Adrenal gland (tissue), 9 donors: ENCODE measurements at regions not wholly inside any gene's neighbourhood (a gene's known extent, or its start where the extent isn't known, plus 50 kb on each side); places are given as distances from the start of the nearest gene placed in this dataset.

Source experiments
- DNase-seq, 7 donors: peaks; one replicate each; pipeline ENCODE4 v3.0.0-alpha.2; 2019 to 2020
- H3K27ac ChIP-seq, 5 donors: fragments of 200-600 bp; sonication (generic) in 4 of 5; 1 replicate in 3 of 5; 2 replicates in 2 of 5; pipeline versions ENCODE4 v1.5.1 to v1.8.0; 2016 to 2020; ENCODE audit warnings: mild to moderate bottlenecking in 1 of 5
- H3K27me3 ChIP-seq: fragments of 200-600 bp; 2 replicates; pipeline ENCODE4 v1.8.0; 2021
- H3K36me3 ChIP-seq, 2 donors: fragments of 200-600 bp; replicated peaks in 1 of 2; 1 replicate in 1 of 2; 2 replicates in 1 of 2; pipeline versions ENCODE4 v1.5.1 to v1.8.0; 2018 to 2022
- H3K4me1 ChIP-seq, 2 donors: fragments of 200-600 bp; replicated peaks in 1 of 2; 1 replicate in 1 of 2; 2 replicates in 1 of 2; pipeline versions ENCODE4 v1.5.1 to v1.8.0; 2018 to 2021
- H3K4me3 ChIP-seq, 4 donors: fragments of 200-600 bp; sonication (generic) in 3 of 4; one replicate each; pipeline ENCODE4 v1.5.1; 2016 to 2018
- H3K9me3 ChIP-seq, 3 donors: fragments of 200-600 bp; sonication (generic) in 1 of 3; replicated peaks in 1 of 3; 1 replicate in 2 of 3; 2 replicates in 1 of 3; pipeline versions ENCODE4 v1.5.1 to v1.8.0; 2016 to 2021
- POLR2A ChIP-seq, 2 donors: fragments of 450-650 bp; IDR thresholded peaks; one replicate each; pipeline ENCODE4 v1.6.1; 2017; ENCODE audit warnings: antibody characterized with exemption in 2 of 2, mild to moderate bottlenecking in 2 of 2, moderate library complexity in 1 of 2
- WGBS, 4 donors: extraction: QIAGEN DNeasy Blood & Tissue Kit in 2 of 4; methylation state at CpG; one replicate each; pipeline versions ENCODE4 v1.1.5 to v1.1.7; 2013 to 2017; 5-methylcytosine and 5-hydroxymethylcytosine counted together
- intact Hi-C, 2 donors: fragments of 100-400 bp; cut with DNase I; formaldehyde crosslinking; loops; one replicate each; pipeline versions ENCODE4 v1.14.1 to v1.15.0; 2022 to 2023
- TF ChIP-seq, protein P1 (sequence below), 6 experiments: fragments of 450-650 bp in 4 of 6; fragments of 200-600 bp in 2 of 6; sonication (generic) in 1 of 6; IDR thresholded peaks; 1 replicate in 5 of 6; 2 replicates in 1 of 6; pipeline versions ENCODE4 v1.5.1 to v1.8.0; 2016 to 2021; ENCODE audit warnings: antibody characterized with exemption in 6 of 6, mild to moderate bottlenecking in 2 of 6, moderate library complexity in 1 of 6
- donor health status: healthy with polysubstance abuse.
- donor health status: Bipolar disorder and iron deficiency.
- donor health status: DM: yes; HTN: yes; CAD: no.
- donor health status: DM: no; HTN: no; CAD: no.
- donor health status: DM: no; HTN: no; CAD: no.

DNA sequence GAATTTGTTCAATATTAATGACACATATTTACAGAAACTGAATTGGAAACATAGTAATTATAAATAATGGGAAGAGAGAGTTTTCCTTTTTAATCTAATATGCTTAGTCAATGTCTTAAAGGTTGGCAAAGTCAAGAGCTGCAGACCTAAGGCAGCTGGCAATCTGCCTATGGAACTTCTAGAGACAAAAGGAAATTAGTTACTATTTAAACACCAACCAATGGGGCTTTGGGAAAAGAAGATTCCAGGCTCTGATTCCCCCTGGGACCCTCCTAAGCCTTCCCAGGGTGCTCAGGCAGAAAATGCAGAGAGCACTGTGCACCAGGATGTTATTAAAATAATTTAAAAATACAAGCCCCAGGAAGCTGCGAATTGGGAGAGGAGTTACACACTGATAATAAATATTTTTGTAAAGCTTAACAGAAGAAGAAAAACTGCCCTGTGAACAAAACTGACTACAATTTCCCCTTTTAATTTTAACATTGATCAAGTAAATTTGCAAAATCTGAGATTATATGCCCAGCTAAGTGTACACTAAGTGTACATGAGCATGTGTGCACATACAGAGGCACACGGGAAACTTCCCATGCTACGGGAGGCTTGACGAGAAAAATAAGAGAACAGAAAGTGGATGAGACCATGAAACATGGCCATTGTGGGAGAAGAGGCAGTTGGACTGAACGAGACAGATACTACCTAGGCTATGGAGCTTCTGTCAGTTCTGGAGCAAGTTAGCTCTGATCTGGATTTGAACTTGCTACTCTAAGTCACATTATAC, 77.4 kb upstream of the ADAMTS16 start:
- Histone ChIP-seq H3K4me3 (no peak overlapping the region), H3K27ac (no peak overlapping the region), H3K4me1 (no peaks in the 10 kb centered on the region), H3K27me3 (no peaks in the 10 kb centered on the region), H3K9me3 (no peaks in the 10 kb centered on the region), H3K36me3 (no peaks in the 10 kb centered on the region)
- DNase-seq: no peak
- TF ChIP-seq POLR2A (IDR thresholded peaks at IDR 0.05): no peak
- TF ChIP-seq, protein P1, sequence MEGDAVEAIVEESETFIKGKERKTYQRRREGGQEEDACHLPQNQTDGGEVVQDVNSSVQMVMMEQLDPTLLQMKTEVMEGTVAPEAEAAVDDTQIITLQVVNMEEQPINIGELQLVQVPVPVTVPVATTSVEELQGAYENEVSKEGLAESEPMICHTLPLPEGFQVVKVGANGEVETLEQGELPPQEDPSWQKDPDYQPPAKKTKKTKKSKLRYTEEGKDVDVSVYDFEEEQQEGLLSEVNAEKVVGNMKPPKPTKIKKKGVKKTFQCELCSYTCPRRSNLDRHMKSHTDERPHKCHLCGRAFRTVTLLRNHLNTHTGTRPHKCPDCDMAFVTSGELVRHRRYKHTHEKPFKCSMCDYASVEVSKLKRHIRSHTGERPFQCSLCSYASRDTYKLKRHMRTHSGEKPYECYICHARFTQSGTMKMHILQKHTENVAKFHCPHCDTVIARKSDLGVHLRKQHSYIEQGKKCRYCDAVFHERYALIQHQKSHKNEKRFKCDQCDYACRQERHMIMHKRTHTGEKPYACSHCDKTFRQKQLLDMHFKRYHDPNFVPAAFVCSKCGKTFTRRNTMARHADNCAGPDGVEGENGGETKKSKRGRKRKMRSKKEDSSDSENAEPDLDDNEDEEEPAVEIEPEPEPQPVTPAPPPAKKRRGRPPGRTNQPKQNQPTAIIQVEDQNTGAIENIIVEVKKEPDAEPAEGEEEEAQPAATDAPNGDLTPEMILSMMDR (IDR thresholded peaks at IDR 0.05): no peak
- WGBS, 4 donors: 47 to 65% (median 53%) methylated on average over 5 of the region's 5 CpGs
- intact Hi-C loops: no loop called here

DNA sequence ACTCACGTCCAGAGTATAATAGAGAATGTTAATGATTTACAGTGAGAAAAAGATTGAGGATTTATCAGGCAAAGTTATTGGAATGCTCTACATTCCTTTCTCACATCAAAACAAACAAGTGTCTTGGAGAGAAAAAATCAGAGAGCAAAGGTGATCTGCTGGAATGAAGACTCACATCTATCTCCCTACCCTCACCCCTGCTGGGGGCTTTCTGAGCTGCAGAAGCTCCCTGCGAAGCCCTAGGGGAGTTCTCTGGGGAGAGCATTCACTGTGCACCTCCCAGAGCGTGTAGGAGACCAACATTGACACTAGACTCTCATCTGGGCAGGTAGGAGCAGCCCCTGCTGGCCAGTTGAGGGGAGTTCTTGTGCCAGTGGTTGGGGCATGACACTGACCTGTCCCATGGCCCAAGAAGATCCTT, 76.6 kb upstream of the ADAMTS16 start:
- Histone ChIP-seq H3K27me3 (no peaks in the 10 kb centered on the region), H3K36me3 (no peaks in the 10 kb centered on the region), H3K4me1 (no peaks in the 10 kb centered on the region), H3K27ac (no peak overlapping the region), H3K9me3 (no peaks in the 10 kb centered on the region), H3K4me3 (no peak overlapping the region)
- no peak for DNase-seq
- 15 to 39% (median 35%) methylated on average over 3 of the region's 3 CpGs for WGBS, 4 donors
- no peak for TF ChIP-seq POLR2A (IDR thresholded peaks at IDR 0.05)
- TF ChIP-seq, protein P1 (IDR thresholded peaks at IDR 0.05): no peak
- intact Hi-C loops: no loop called here

DNA sequence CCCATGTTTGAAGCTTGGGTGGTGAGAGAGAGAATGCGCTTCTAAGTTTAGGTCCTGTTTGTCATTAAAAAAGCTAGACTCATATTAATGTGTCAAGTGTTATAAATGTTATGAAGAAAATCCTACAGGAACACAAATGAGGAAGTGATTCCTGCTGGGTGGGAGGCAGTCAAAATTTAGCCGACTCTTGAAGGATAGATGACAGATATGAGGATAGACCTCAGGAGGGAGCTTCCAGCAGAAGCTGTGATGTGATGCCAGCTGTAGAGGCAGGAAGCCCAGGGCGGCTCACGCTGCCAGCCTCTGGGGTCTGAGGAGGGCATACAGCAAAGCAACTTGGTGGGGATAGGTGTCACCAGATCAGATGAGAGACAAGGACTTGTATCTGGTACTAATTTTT, 74.7 kb upstream of the ADAMTS16 start:
- Histone ChIP-seq H3K9me3 (no peaks in the 10 kb centered on the region), H3K36me3 (no peaks in the 10 kb centered on the region), H3K4me3 (no peak overlapping the region), H3K27me3 (no peaks in the 10 kb centered on the region), H3K27ac (no peak overlapping the region), H3K4me1 (no peaks in the 10 kb centered on the region)
- TF ChIP-seq POLR2A (IDR thresholded peaks at IDR 0.05): no peak
- TF ChIP-seq, protein P1 (IDR thresholded peaks at IDR 0.05): no peak
- WGBS, 4 donors: 82 to 90% (median 88%) methylated on average over 4 of the region's 4 CpGs
- DNase-seq: no peak
- intact Hi-C loops: no loop called here

DNA sequence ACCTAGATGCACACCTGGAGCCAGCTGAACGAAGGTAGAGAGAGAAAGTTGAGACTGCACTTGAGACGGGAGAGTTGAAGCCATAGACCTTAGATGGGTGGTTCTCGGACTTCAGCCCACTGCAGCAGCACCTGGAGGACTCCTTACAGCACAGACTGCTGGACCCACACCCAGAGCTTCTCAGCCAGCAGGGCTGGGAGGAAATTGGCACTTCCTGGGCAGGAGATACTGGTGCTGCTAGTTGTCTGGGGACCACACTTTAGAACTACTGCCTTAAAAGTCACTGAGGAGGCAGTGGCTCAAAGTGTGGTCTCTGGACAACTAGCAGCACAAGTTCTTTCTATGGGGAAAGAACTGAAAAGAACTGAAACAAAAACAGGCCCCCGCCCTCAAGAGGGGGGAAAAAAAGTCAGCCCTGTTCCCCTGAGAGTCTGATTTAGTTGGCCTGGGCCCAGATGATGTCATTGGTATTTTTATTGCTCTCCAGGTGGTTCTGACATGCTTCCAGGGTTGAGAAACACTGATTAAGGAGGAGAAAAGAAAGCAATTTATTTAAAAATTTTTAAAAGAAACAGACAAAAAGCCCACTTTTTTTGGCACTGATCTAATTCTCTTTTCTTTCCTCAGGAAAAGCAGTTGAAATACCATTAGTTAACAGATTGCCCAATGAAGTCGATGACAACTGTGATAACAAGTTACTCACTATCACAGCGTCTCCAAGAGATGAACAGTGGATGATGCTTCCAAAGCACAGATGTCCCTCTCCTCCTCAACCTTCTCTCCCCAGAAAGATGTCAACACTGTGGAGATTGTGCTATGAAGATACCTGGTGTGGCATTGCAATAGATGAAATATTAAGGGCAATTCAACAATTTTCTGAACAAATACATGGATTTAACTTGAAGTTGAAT, 73.6 kb upstream of the ADAMTS16 start:
- Histone ChIP-seq H3K27ac (no peak overlapping the region), H3K36me3 (no peaks in the 10 kb centered on the region), H3K4me1 (no peaks in the 10 kb centered on the region), H3K27me3 (no peaks in the 10 kb centered on the region), H3K9me3 (no peaks in the 10 kb centered on the region), H3K4me3 (no peak overlapping the region)
- intact Hi-C loops: no loop called here
- TF ChIP-seq, protein P1 (IDR thresholded peaks at IDR 0.05): no peak
- TF ChIP-seq POLR2A (IDR thresholded peaks at IDR 0.05): no peak
- DNase-seq: no peak
- WGBS, 4 donors: 55 to 68% (median 58%) methylated on average over 6 of the region's 6 CpGs
